Tibial nerve (tissue), 3 donors: ENCODE measurements at regions not wholly inside any gene's neighbourhood (a gene's known extent, or its start where the extent isn't known, plus 50 kb on each side); places are given as distances from the start of the nearest gene placed in this dataset.

Experiments used
- POLR2A ChIP-seq, 2 donors: fragments of 450-650 bp; IDR thresholded peaks; one replicate each; pipeline ENCODE4 v1.6.1; 2017; ENCODE audit warnings: antibody characterized with exemption in 2 of 2, mild to moderate bottlenecking in 2 of 2, moderate library complexity in 2 of 2
- TF ChIP-seq, protein P1 (sequence below), 5 experiments: fragments of 200-600 bp in 3 of 5; fragments of 450-650 bp in 2 of 5; sonication (generic) in 3 of 5; IDR thresholded peaks; one replicate each; pipeline ENCODE4 v1.5.1; 2016 to 2019; ENCODE audit warnings: antibody characterized with exemption in 5 of 5, mild to moderate bottlenecking in 3 of 5, moderate library complexity in 2 of 5

DNA sequence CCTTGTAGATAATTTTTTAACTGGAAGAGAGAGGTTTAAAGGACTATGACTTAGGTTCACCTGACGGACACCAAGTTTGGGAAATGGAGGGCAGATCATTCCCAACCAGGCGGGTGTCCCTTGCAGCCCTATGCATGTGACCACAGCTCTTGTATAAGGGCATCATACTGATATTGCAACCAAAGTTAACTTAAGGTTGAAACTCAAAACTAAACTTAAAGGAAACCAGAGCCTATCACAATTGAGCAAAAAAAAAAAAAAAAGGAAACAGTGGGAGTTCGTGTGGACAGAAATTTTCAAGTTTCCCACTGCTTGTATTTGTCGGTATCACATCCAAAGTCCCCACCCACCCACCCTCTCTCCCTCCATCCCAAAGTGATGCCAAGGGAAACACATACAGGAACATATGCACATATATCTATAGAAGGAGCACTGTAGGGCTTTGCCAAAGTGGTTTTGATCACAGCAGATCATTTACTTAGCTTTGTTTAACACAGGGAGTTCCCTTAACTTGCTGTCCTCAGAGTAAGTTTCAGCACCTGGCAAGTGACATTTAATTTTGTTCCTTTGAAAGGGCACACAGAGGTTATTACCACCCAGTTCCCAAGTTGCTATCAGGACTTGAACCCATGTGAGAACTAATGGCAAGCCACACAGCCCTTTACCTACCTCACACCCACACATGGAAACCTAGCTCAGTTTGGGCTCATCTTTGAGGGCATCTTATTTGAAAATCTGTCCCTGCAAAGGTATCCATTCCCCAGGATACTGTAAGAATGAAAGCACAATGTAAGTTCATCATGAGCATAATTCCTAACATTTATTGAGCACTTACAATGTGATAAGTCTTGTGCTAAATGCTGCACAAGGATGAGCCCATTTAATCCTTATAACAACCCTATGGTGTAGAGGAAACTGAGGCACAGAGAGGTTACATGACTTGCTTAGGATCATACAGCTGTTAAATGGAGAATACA is 204.5 kb upstream of the CMC1 start:
- TF ChIP-seq, protein P1, sequence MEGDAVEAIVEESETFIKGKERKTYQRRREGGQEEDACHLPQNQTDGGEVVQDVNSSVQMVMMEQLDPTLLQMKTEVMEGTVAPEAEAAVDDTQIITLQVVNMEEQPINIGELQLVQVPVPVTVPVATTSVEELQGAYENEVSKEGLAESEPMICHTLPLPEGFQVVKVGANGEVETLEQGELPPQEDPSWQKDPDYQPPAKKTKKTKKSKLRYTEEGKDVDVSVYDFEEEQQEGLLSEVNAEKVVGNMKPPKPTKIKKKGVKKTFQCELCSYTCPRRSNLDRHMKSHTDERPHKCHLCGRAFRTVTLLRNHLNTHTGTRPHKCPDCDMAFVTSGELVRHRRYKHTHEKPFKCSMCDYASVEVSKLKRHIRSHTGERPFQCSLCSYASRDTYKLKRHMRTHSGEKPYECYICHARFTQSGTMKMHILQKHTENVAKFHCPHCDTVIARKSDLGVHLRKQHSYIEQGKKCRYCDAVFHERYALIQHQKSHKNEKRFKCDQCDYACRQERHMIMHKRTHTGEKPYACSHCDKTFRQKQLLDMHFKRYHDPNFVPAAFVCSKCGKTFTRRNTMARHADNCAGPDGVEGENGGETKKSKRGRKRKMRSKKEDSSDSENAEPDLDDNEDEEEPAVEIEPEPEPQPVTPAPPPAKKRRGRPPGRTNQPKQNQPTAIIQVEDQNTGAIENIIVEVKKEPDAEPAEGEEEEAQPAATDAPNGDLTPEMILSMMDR (IDR thresholded peaks at IDR 0.05): no peak
- TF ChIP-seq POLR2A (IDR thresholded peaks at IDR 0.05): no peak
